H9 (cell line): ENCODE measurements at regions not wholly inside any gene's neighbourhood (a gene's known extent, or its start where the extent isn't known, plus 50 kb on each side); places are given as distances from the start of the nearest gene placed in this dataset.

Source experiments
- DNase-seq: peaks from one replicate; pipeline ENCODE4 v3.0.0-alpha.2; 2017
- H2AFZ ChIP-seq: one replicate; pipeline ENCODE4 v1.6.1; 2013; ENCODE audit warnings: mild to moderate bottlenecking, low read length, control low read depth, moderate library complexity
- H2AK5ac ChIP-seq: 2 replicates; pipeline ENCODE4 v1.6.1; 2013; ENCODE audit warnings: low read length, control low read depth, mixed read lengths; ENCODE audit not compliant: insufficient read length
- H2BK120ac ChIP-seq: one replicate; pipeline ENCODE4 v1.6.1; 2013; ENCODE audit warnings: low read depth, mild to moderate bottlenecking, low read length, control low read depth, inconsistent platforms; ENCODE audit not compliant: poor library complexity, severe bottlenecking
- H2BK12ac ChIP-seq: 2 replicates; pipeline ENCODE4 v1.6.1; 2013; ENCODE audit warnings: low read length, control low read depth, mixed read lengths, low read depth; ENCODE audit not compliant: insufficient read length
- H2BK15ac ChIP-seq: 2 replicates; pipeline ENCODE4 v1.6.1; 2013; ENCODE audit warnings: low read depth, low read length, control low read depth
- H2BK20ac ChIP-seq: one replicate; pipeline ENCODE4 v1.6.1; 2013; ENCODE audit warnings: low read depth, mild to moderate bottlenecking, low read length, control low read depth, inconsistent platforms; ENCODE audit not compliant: poor library complexity, severe bottlenecking
- H2BK5ac ChIP-seq: 2 replicates; pipeline ENCODE4 v1.6.1; 2013; ENCODE audit warnings: low read length, control low read depth, mixed read lengths; ENCODE audit not compliant: insufficient read length
- H3K14ac ChIP-seq: 2 replicates; pipeline ENCODE4 v1.6.1; 2013; ENCODE audit warnings: low read length, control low read depth; ENCODE audit not compliant: insufficient read depth
- H3K18ac ChIP-seq: 2 replicates; pipeline ENCODE4 v1.6.1; 2013; ENCODE audit warnings: low read depth, mild to moderate bottlenecking, mixed read lengths, low read length, control low read depth; ENCODE audit not compliant: insufficient read length
- H3K23ac ChIP-seq: 2 replicates; pipeline ENCODE4 v1.6.1; 2013; ENCODE audit warnings: low read length, control low read depth, mixed read lengths, low read depth; ENCODE audit not compliant: insufficient read length
- H3K23me2 ChIP-seq: 2 replicates; pipeline ENCODE4 v1.6.1; 2013; ENCODE audit warnings: low read depth, mild to moderate bottlenecking, mixed read lengths, low read length, control low read depth; ENCODE audit not compliant: insufficient read length, poor library complexity, severe bottlenecking
- H3K27ac ChIP-seq: 2 replicates; pipeline ENCODE4 v1.5.1; 2013; ENCODE audit warnings: low read length, control low read depth, mixed read lengths, low read depth; ENCODE audit not compliant: insufficient read length
- H3K27me3 ChIP-seq: 2 replicates; pipeline ENCODE4 v1.6.1; 2013; ENCODE audit warnings: low read length, control low read depth, inconsistent platforms; ENCODE audit not compliant: insufficient read depth
- H3K4ac ChIP-seq: 2 replicates; pipeline ENCODE4 v1.6.1; 2013; ENCODE audit warnings: low read depth, mild to moderate bottlenecking, control low read depth, inconsistent platforms, low read length, moderate library complexity
- H3K4me1 ChIP-seq: 2 replicates; pipeline ENCODE4 v1.6.1; 2013; ENCODE audit warnings: low read length, control low read depth, inconsistent platforms; ENCODE audit not compliant: insufficient read depth
- H3K4me2 ChIP-seq: 2 replicates; pipeline ENCODE4 v1.6.1; 2013; ENCODE audit warnings: low read length, control low read depth, mixed read lengths; ENCODE audit not compliant: insufficient read length, insufficient read depth
- H3K56ac ChIP-seq: 2 replicates; pipeline ENCODE4 v1.6.1; 2013; ENCODE audit warnings: low read depth, mild to moderate bottlenecking, mixed read lengths, low read length, control low read depth; ENCODE audit not compliant: insufficient read length
- H3K79me1 ChIP-seq: 2 replicates; pipeline ENCODE4 v1.6.1; 2013; ENCODE audit warnings: low read depth, mild to moderate bottlenecking, moderate library complexity, low read length, control low read depth, inconsistent platforms; ENCODE audit not compliant: insufficient read depth, poor library complexity, severe bottlenecking
- H3K79me2 ChIP-seq: 2 replicates; pipeline ENCODE4 v1.6.1; 2013; ENCODE audit warnings: low read length, control low read depth, inconsistent platforms; ENCODE audit not compliant: insufficient read depth
- H3K9ac ChIP-seq: 2 replicates; pipeline ENCODE4 v1.6.1; 2013; ENCODE audit warnings: low read length, control low read depth, mixed read lengths; ENCODE audit not compliant: insufficient read length; ENCODE audit errors: extremely low read depth
- H3K9me3 ChIP-seq: one replicate; pipeline ENCODE4 v1.6.1; 2013; ENCODE audit warnings: low read depth, low read length, inconsistent platforms; ENCODE audit not compliant: control insufficient read depth
- H3T11ph ChIP-seq: one replicate; pipeline ENCODE4 v1.6.1; 2013; ENCODE audit warnings: mild to moderate bottlenecking, low read length, control low read depth, inconsistent platforms
- H4K20me1 ChIP-seq: one replicate; pipeline ENCODE4 v1.6.1; 2013; ENCODE audit not compliant: control insufficient read depth, insufficient read length, insufficient read depth
- H4K5ac ChIP-seq: 2 replicates; pipeline ENCODE4 v1.6.1; 2013; ENCODE audit warnings: low read depth, mild to moderate bottlenecking, mixed read lengths, low read length, control low read depth; ENCODE audit not compliant: insufficient read length
- H4K8ac ChIP-seq: replicated peaks from 2 replicates; pipeline ENCODE4 v1.6.1; 2013; ENCODE audit warnings: low read length, control low read depth, mixed read lengths, low read depth; ENCODE audit not compliant: insufficient read length
- H4K91ac ChIP-seq: 2 replicates; pipeline ENCODE4 v1.6.1; 2013; ENCODE audit warnings: low read depth, mild to moderate bottlenecking, moderate library complexity, mixed read lengths, low read length, control low read depth; ENCODE audit not compliant: insufficient read length
- H3K27ac Mint-ChIP-seq, 3 experiments: 2 replicates in 2 of 3; 3 replicates in 1 of 3; pipeline ENCODE4 v1.8.0; 2020 to 2021; ENCODE audit warnings: mixed read lengths in 3 of 3, mild to moderate bottlenecking in 1 of 3, moderate library complexity in 1 of 3
- H3K27me3 Mint-ChIP-seq: 2 replicates; pipeline ENCODE4 v1.8.0; 2021; ENCODE audit warnings: low read depth, mild to moderate bottlenecking, moderate library complexity, mixed read lengths
- H3K36me3 Mint-ChIP-seq, 3 experiments: 2 replicates in 2 of 3; 3 replicates in 1 of 3; pipeline ENCODE4 v1.8.0; 2020 to 2021; ENCODE audit warnings: low read depth in 3 of 3, mixed read lengths in 3 of 3; ENCODE audit not compliant: insufficient read depth in 1 of 3
- H3K4me1 Mint-ChIP-seq, 2 experiments: 2 replicates each; pipeline ENCODE4 v1.8.0; 2020; ENCODE audit warnings: mixed read lengths in 2 of 2
- H3K4me3 Mint-ChIP-seq, 2 experiments: 2 replicates in 1 of 2; 3 replicates in 1 of 2; pipeline ENCODE4 v1.8.0; 2020 to 2021; ENCODE audit warnings: mild to moderate bottlenecking in 2 of 2, mixed read lengths in 2 of 2, moderate library complexity in 1 of 2
- H3K9me3 Mint-ChIP-seq, 2 experiments: 2 replicates in 1 of 2; 3 replicates in 1 of 2; pipeline ENCODE4 v1.8.0; 2020; ENCODE audit warnings: mild to moderate bottlenecking in 2 of 2, mixed read lengths in 2 of 2, moderate library complexity in 1 of 2
- CTCF ChIP-seq: fragments of 200-600 bp; sonication (generic); conservative IDR thresholded peaks from 3 replicates; pipeline ENCODE4 v1.8.0; 2021; ENCODE audit warnings: antibody characterized with exemption, mild to moderate bottlenecking
- WGBS: extraction: QIAGEN DNeasy Blood & Tissue Kit; methylation state at CpG from one replicate; pipeline ENCODE4 v1.1.7; 2013; ENCODE audit warnings: missing lambda C conversion rate, low lambda C conversion rate, mixed read lengths; ENCODE audit not compliant: insufficient read length; ENCODE audit errors: extremely low coverage; 5-methylcytosine and 5-hydroxymethylcytosine counted together

GRCh38 chr11:112784323-112785073, 176.7 kb upstream of the NCAM1 start:
- H3K27ac ChIP-seq: no peak overlapping the region
- WGBS: no CpG with 5 or more reads among the region's 24 CpGs
- H2BK12ac ChIP-seq: no peak overlapping the region

More at GRCh38 chr11:112784323-112785073, 176.7 kb upstream of the NCAM1 start:
- Histone ChIP-seq H3K56ac (no peak overlapping the region), H3K9me3 (no peaks in the 10 kb centered on the region), H2BK20ac (no peak overlapping the region), H4K91ac (no peak overlapping the region), H3K27me3 (no peaks in the 10 kb centered on the region), H3T11ph (no peak overlapping the region), H4K20me1 (no peaks in the 10 kb centered on the region), H3K9ac (no peak overlapping the region), H2BK5ac (no peak overlapping the region), H3K4me2 (no peak overlapping the region), H3K79me1 (no peaks in the 10 kb centered on the region), H2AFZ (no peak overlapping the region), H3K14ac (no peak overlapping the region), H3K23me2 (no peaks in the 10 kb centered on the region), H3K4ac (no peak overlapping the region), H3K23ac (no peak overlapping the region), H2BK120ac (no peak overlapping the region), H3K79me2 (no peaks in the 10 kb centered on the region), H2BK15ac (no peak overlapping the region), H4K5ac (no peak overlapping the region), H4K8ac (no peak overlapping the region), H2AK5ac (no peak overlapping the region), H3K18ac (no peak overlapping the region), H3K4me1 (0 out of 2 replicates have a peak, but pooled peaks cover 2% of the 10 kb centered on the region)
- Mint-ChIP-seq H3K27me3 (no peaks in the 10 kb centered on the region), H3K4me3 (no peak overlapping the region), H3K4me1 (peaks cover 27 to 32% of the 10 kb centered on the region in 2 experiments), H3K36me3 (no peaks in the 10 kb centered on the region), H3K9me3 (no peaks in the 10 kb centered on the region; a peak in 1 of 5 replicates), H3K27ac (peak overlapping the region in 1 of 3 experiments; percentile 27; a peak in 1 of 7 replicates)
- DNase-seq: no peak
- peak; percentile 45 for TF ChIP-seq CTCF
